Prostate gland (tissue), 2 donors: ENCODE measurements at regions not wholly inside any gene's neighbourhood (a gene's known extent, or its start where the extent isn't known, plus 50 kb on each side); places are given as distances from the start of the nearest gene placed in this dataset.

Source experiments
- POLR2A ChIP-seq: fragments of 450-650 bp; IDR thresholded peaks from one replicate; pipeline ENCODE4 v1.6.1; 2016; ENCODE audit warnings: antibody characterized with exemption, mild to moderate bottlenecking
- POLR2AphosphoS5 ChIP-seq: sonication (generic); formaldehyde crosslinking; IDR thresholded peaks from one replicate; pipeline ENCODE4 v1.6.1; 2017; ENCODE audit warnings: antibody characterized with exemption
- TF ChIP-seq, protein P1 (sequence below), 4 experiments: fragments of 200-600 bp in 2 of 4; fragments of 450-650 bp in 2 of 4; sonication (generic) in 2 of 4; IDR thresholded peaks; 1 replicate in 3 of 4; 2 replicates in 1 of 4; pipeline ENCODE4 v1.5.1; 2016 to 2019; ENCODE audit warnings: antibody characterized with exemption in 4 of 4, mild to moderate bottlenecking in 2 of 4, moderate library complexity in 2 of 4

GRCh38 chr1:42070996-42071395, 82.2 kb upstream of the GUCA2B start:
- TF ChIP-seq, protein P1, sequence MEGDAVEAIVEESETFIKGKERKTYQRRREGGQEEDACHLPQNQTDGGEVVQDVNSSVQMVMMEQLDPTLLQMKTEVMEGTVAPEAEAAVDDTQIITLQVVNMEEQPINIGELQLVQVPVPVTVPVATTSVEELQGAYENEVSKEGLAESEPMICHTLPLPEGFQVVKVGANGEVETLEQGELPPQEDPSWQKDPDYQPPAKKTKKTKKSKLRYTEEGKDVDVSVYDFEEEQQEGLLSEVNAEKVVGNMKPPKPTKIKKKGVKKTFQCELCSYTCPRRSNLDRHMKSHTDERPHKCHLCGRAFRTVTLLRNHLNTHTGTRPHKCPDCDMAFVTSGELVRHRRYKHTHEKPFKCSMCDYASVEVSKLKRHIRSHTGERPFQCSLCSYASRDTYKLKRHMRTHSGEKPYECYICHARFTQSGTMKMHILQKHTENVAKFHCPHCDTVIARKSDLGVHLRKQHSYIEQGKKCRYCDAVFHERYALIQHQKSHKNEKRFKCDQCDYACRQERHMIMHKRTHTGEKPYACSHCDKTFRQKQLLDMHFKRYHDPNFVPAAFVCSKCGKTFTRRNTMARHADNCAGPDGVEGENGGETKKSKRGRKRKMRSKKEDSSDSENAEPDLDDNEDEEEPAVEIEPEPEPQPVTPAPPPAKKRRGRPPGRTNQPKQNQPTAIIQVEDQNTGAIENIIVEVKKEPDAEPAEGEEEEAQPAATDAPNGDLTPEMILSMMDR (IDR thresholded peaks at IDR 0.05), result no peak
- TF ChIP-seq POLR2A (no peak), POLR2AphosphoS5 (no peak)
